HEK293T (cell line): ENCODE measurements at regions not wholly inside any gene's neighbourhood (a gene's known extent, or its start where the extent isn't known, plus 50 kb on each side); places are given as distances from the start of the nearest gene placed in this dataset.
"Not testable (repeated sequence)": the region's sequence is repeated elsewhere in the genome, so short reads cannot be mapped to it uniquely, and the experiment has no call there.

Source experiments
- CTCF ChIA-PET: fragments of 350-600 bp; formaldehyde crosslinking; extraction: SDS; loops from one replicate; lab custom pipeline; 2021; ENCODE audit warnings: antibody characterized with exemption, inconsistent platforms; lab: Yijun Ruan, JAX
- POLR2A ChIA-PET: fragments of 350-600 bp; formaldehyde crosslinking; extraction: SDS; loops from one replicate; lab custom pipeline; 2020; ENCODE audit warnings: antibody characterized with exemption, inconsistent platforms; lab: Yijun Ruan, JAX
- DNase-seq: peaks from one replicate; pipeline ENCODE4 v3.0.0; 2012; ENCODE audit warnings: mixed read lengths; ENCODE audit errors: extremely low spot score
- ARNT ChIP-seq: fragments of 450-650 bp; IDR thresholded peaks from 2 replicates; pipeline ENCODE4 v1.6.1; 2017; ENCODE audit warnings: mild to moderate bottlenecking
- BHLHE40 ChIP-seq: fragments of 450-650 bp; IDR thresholded peaks from 2 replicates; pipeline ENCODE4 v1.6.1; 2016; ENCODE audit warnings: mild to moderate bottlenecking, moderate library complexity, borderline replicate concordance
- CTBP1 ChIP-seq: fragments of 450-650 bp; IDR thresholded peaks from 2 replicates; pipeline ENCODE4 v1.6.1; 2016; ENCODE audit warnings: borderline replicate concordance
- ELF4 ChIP-seq: fragments of 450-650 bp; IDR thresholded peaks from 2 replicates; pipeline ENCODE4 v1.6.1; 2017; ENCODE audit warnings: antibody characterized with exemption
- FOXA1 ChIP-seq: fragments of 450-650 bp; IDR thresholded peaks from 2 replicates; pipeline ENCODE4 v1.6.1; 2016; ENCODE audit warnings: mild to moderate bottlenecking
- FOXK2 ChIP-seq: fragments of 450-650 bp; IDR thresholded peaks from 2 replicates; pipeline ENCODE4 v1.6.1; 2016; ENCODE audit warnings: mild to moderate bottlenecking
- FOXM1 ChIP-seq: fragments of 450-650 bp; IDR thresholded peaks from 2 replicates; pipeline ENCODE4 v1.6.1; 2017; ENCODE audit warnings: mild to moderate bottlenecking, borderline replicate concordance
- HDGF ChIP-seq: fragments of 450-650 bp; IDR thresholded peaks from 2 replicates; pipeline ENCODE4 v1.6.1; 2017; ENCODE audit warnings: antibody characterized with exemption, borderline replicate concordance
- L3MBTL2 ChIP-seq: fragments of 450-650 bp; conservative IDR thresholded peaks from 2 replicates; pipeline ENCODE4 v1.6.1; 2016; ENCODE audit warnings: mild to moderate bottlenecking
- LEF1 ChIP-seq: fragments of 450-650 bp; IDR thresholded peaks from 2 replicates; pipeline ENCODE4 v1.6.1; 2017; ENCODE audit warnings: mild to moderate bottlenecking, borderline replicate concordance
- NFRKB ChIP-seq: fragments of 450-650 bp; IDR thresholded peaks from 2 replicates; pipeline ENCODE4 v1.6.1; 2016; ENCODE audit warnings: mild to moderate bottlenecking, moderate library complexity
- PKNOX1 ChIP-seq: fragments of 450-650 bp; IDR thresholded peaks from 2 replicates; pipeline ENCODE4 v1.6.1; 2016
- SP1 ChIP-seq: fragments of 450-650 bp; IDR thresholded peaks from 2 replicates; pipeline ENCODE4 v1.6.1; 2017
- SUZ12 ChIP-seq: fragments of 450-650 bp; IDR thresholded peaks from 2 replicates; pipeline ENCODE4 v1.6.1; 2016; ENCODE audit warnings: mild to moderate bottlenecking
- TARDBP ChIP-seq: fragments of 450-650 bp; IDR thresholded peaks from 2 replicates; pipeline ENCODE4 v1.6.1; 2016
- ZNF384 ChIP-seq: fragments of 450-650 bp; IDR thresholded peaks from 2 replicates; pipeline ENCODE4 v1.6.1; 2016

- TF ChIP-seq PKNOX1, result no peak
- TF ChIP-seq L3MBTL2, result no peak
- no peak for TF ChIP-seq LEF1
- no peak for TF ChIP-seq HDGF
- TF ChIP-seq ELF4, result no peak
- TF ChIP-seq ZNF384, result no peak
- no peak for TF ChIP-seq NFRKB
- TF ChIP-seq SUZ12, result no peak
- TF ChIP-seq SP1, result no peak
- TF ChIP-seq ARNT, result no peak
- TF ChIP-seq TARDBP, result no peak
- CTCF ChIA-PET, result no interaction called here
- DNase-seq, result no peak
- POLR2A ChIA-PET, result no interaction called here
These were observed 102.2 kb upstream of the CDC14C start for GRCh38 chr7:48822138-48822537.

DNA sequence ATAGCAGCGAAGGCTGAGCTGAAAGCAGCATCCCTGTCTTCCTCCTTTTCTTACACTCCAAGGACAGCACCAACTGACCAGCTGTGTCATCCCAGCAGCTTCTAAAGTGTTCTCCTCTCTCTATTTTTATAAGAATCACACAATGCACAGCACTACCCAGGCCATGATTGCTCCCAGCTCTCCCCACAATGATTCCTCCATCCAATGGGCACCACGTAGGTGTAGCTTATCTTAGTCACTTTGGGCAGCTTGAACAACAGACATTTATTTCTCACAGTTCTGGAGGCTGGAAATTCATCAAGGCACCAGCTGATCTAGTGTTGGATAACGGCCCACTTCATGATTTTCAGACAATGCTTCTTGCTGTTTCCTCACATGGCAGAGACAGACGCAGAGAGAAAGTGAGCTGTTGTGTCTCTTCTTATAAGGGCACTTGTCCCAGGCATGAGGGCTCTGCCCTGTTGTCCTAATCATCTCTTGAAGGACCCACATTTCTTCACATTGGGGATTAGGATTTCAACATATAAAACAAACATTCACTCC is 92.0 kb upstream of the CDC14C start:
- DNase-seq, result no peak
- CTCF ChIA-PET, result no interaction called here
- POLR2A ChIA-PET, result interaction anchor here (0.7 kb wide), 1 partner anchor 813 kb away, joined by 3 read pairs; no protein-coding TSS in a partner anchor
- TF ChIP-seq ELF4, result no peak

DNA sequence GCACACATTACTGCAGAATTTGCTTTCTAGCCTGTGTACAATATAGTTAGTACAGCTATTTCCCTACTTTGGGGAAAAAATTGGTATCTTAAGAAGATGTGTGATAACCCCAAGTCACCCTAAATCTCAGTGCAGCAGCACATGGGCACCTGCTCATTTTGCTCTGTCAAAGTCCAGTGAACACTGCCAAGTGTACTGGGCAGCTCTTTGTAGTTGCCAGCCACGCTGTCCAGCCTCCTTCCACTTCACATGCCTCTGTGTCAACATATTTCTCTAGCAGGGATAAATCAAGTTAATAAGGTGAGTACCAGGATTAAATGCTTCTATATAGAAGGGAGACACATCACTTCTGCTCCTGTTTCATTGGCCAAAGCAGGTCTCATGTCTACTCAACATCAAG is 87.1 kb upstream of the CDC14C start:
- ChIA-PET POLR2A (no interaction called here), CTCF (no interaction called here)
- DNase-seq, result no peak
- TF ChIP-seq TARDBP, result no peak
- no peak for TF ChIP-seq BHLHE40
- TF ChIP-seq CTBP1, result no peak
- no peak for TF ChIP-seq PKNOX1

DNA sequence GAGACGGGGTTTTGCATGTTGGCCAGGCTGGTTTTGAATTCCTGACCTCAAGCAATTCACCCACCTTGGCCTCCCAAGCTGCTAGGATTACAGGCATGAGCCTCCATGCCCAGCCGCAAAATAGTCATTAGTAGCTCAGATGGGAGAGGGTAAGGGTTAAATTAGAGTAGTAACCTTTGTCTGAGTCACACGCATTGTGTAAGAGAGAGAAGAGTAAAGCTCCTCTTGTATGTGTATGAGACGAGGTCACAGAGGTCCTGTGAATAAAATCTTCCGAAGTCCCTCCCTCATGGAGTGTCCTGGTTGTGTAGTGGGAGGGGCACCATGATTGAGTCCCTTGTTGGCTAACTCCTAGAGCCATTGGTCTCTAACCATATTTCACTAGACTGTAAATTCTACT is 85.2 kb upstream of the CDC14C start:
- ChIA-PET CTCF (no interaction called here), POLR2A (no interaction called here)
- TF ChIP-seq ARNT (no peak), SUZ12 (no peak)
- DNase-seq, result no peak

GRCh38 chr7:48841739-48842138 is 82.6 kb upstream of the CDC14C start:
- TF ChIP-seq ELF4 (no peak), LEF1 (no peak), HDGF (no peak), PKNOX1 (no peak), SUZ12 (no peak), FOXK2 (no peak)
- DNase-seq, result no peak
- CTCF ChIA-PET, result no interaction called here
- POLR2A ChIA-PET, result no interaction called here

GRCh38 chr7:48847917-48848316 is 76.4 kb upstream of the CDC14C start:
- ChIA-PET POLR2A (no interaction called here), CTCF (no interaction called here)
- DNase-seq, result no peak
- no peak for TF ChIP-seq TARDBP
- TF ChIP-seq FOXA1, result no peak
- TF ChIP-seq SP1, result no peak
- no peak for TF ChIP-seq ZNF384
- no peak for TF ChIP-seq CTBP1
- TF ChIP-seq HDGF, result no peak
- TF ChIP-seq L3MBTL2, result no peak
- no peak for TF ChIP-seq SUZ12
- TF ChIP-seq NFRKB, result no peak
- TF ChIP-seq BHLHE40, result no peak
- no peak for TF ChIP-seq FOXM1
- no peak for TF ChIP-seq PKNOX1
- no peak for TF ChIP-seq LEF1

GRCh38 chr7:48860447-48860846 is 63.9 kb upstream of the CDC14C start:
- DNase-seq, POLR2A ChIA-PET, CTCF ChIA-PET: not testable (repeated sequence)

- ChIA-PET POLR2A (no interaction called here), CTCF (no interaction called here)
- no peak for DNase-seq
- TF ChIP-seq L3MBTL2 (no peak), SP1 (no peak), LEF1 (no peak), FOXK2 (no peak), ZNF384 (no peak), TARDBP (no peak), PKNOX1 (no peak)
These were observed 55.4 kb upstream of the CDC14C start for GRCh38 chr7:48868916-48869315.
